Lower leg skin (tissue), 4 donors: ENCODE measurements at regions not wholly inside any gene's neighbourhood (a gene's known extent, or its start where the extent isn't known, plus 50 kb on each side); places are given as distances from the start of the nearest gene placed in this dataset.
"Not testable (repeated sequence)": the region's sequence is repeated elsewhere in the genome, so short reads cannot be mapped to it uniquely, and the experiment has no call there.

Experiments used
- DNase-seq, 2 donors: peaks; one replicate each; pipeline ENCODE4 v3.0.0-alpha.2; 2019; ENCODE audit warnings: low spot score in 2 of 2
- H3K4me3 ChIP-seq: fragments of 200-600 bp; sonication (generic); 2 replicates; pipeline ENCODE4 v1.5.1; 2017; ENCODE audit warnings: mild to moderate bottlenecking, low read depth; ENCODE audit not compliant: poor library complexity, severe bottlenecking
- POLR2A ChIP-seq, 2 donors: fragments of 450-650 bp; IDR thresholded peaks; one replicate each; pipeline ENCODE4 v1.6.1; 2016 to 2017; ENCODE audit warnings: antibody characterized with exemption in 2 of 2, mild to moderate bottlenecking in 1 of 2, moderate library complexity in 1 of 2
- WGBS, 2 donors: methylation state at CpG; one replicate each; pipeline ENCODE4 v1.1.5; 2018; 5-methylcytosine and 5-hydroxymethylcytosine counted together
- intact Hi-C: fragments of 100-400 bp; cut with DNase I; formaldehyde crosslinking; loops from one replicate; pipeline ENCODE4 v1.15.0; 2023; ENCODE audit warnings: low total_unique reads
- TF ChIP-seq, protein P1 (sequence below), 3 donors: fragments of 450-650 bp; IDR thresholded peaks; one replicate each; pipeline ENCODE4 v1.5.1; 2016; ENCODE audit warnings: antibody characterized with exemption in 3 of 3, mild to moderate bottlenecking in 3 of 3, moderate library complexity in 2 of 3

DNA sequence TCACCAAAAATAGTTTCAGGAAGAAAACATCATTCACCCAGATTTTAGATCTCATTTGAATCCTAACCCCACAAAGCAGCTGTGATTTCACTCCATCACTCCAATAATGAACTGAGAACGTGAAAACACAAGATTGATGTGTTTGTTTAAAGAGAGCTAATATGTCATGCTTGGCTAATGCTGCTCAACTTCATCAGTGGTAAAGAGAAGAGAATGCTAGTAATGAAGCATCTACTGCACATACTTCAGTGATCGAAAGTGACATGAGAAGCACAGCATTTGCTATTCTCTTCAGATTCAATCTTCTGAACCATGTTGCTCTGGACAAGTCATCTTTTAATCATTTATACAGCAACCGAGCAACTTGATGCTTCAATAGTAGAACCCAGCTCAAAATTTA, 874.7 kb downstream of the EFNA5 start:
- intact Hi-C loops = no loop called here
- no peak for TF ChIP-seq POLR2A (IDR thresholded peaks at IDR 0.05)
- 77 to 80% methylated on average over 3 of the region's 3 CpGs for WGBS, 2 donors
- DNase-seq = no peak
- no peak overlapping the region for H3K4me3 ChIP-seq

DNA sequence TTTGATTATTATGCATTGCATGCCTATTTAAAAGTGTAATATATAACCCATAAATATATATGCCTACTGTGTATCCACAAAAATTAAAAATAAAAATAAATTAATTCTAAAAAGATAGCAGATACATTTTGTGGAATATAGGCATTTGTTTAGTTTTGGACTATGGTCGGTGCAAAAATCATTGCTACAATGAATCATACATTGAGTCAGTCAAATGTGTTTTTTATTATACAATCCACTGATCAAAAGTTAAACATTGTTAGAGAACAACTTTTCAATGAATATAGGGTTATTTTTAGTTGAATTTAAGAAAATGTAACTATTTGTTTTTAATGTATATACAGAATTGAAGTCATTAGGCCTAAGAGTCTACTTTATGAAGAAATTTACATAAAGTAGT, 885.9 kb downstream of the EFNA5 start:
- H3K4me3 ChIP-seq = no peak overlapping the region
- TF ChIP-seq, protein P1, sequence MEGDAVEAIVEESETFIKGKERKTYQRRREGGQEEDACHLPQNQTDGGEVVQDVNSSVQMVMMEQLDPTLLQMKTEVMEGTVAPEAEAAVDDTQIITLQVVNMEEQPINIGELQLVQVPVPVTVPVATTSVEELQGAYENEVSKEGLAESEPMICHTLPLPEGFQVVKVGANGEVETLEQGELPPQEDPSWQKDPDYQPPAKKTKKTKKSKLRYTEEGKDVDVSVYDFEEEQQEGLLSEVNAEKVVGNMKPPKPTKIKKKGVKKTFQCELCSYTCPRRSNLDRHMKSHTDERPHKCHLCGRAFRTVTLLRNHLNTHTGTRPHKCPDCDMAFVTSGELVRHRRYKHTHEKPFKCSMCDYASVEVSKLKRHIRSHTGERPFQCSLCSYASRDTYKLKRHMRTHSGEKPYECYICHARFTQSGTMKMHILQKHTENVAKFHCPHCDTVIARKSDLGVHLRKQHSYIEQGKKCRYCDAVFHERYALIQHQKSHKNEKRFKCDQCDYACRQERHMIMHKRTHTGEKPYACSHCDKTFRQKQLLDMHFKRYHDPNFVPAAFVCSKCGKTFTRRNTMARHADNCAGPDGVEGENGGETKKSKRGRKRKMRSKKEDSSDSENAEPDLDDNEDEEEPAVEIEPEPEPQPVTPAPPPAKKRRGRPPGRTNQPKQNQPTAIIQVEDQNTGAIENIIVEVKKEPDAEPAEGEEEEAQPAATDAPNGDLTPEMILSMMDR (IDR thresholded peaks at IDR 0.05) = no peak
- TF ChIP-seq POLR2A (IDR thresholded peaks at IDR 0.05) = no peak
- 64 to 75% methylated on average over 1 of the region's 1 CpG for WGBS, 2 donors
- intact Hi-C loops = no loop called here
- DNase-seq = no peak

DNA sequence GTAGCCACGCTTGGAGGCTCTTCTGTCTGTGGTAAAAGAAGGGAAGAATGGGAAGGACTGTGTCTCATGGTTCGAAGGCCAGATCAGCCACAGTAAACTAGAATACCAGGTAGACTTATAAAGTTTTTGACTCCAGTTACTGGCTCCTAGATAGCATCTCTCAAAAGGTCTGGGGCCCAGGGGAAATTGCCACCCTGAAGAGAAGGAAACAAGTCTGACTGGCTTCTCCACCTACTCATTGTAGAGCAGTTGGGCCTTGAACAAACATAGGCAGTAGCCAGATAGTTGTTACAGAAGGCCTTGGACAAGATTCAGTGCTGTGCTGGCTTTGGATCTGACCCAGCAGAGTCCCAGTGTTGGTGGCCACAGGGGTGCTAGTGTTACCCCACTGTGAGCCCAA, 890.4 kb downstream of the EFNA5 start:
- no peak for DNase-seq
- no peak overlapping the region for H3K4me3 ChIP-seq
- intact Hi-C loops = no loop called here
- TF ChIP-seq POLR2A (IDR thresholded peaks at IDR 0.05) = no peak
- TF ChIP-seq, protein P1 (IDR thresholded peaks at IDR 0.05) = no peak
- 90 to 96% methylated on average over 2 of the region's 2 CpGs for WGBS, 2 donors

DNA sequence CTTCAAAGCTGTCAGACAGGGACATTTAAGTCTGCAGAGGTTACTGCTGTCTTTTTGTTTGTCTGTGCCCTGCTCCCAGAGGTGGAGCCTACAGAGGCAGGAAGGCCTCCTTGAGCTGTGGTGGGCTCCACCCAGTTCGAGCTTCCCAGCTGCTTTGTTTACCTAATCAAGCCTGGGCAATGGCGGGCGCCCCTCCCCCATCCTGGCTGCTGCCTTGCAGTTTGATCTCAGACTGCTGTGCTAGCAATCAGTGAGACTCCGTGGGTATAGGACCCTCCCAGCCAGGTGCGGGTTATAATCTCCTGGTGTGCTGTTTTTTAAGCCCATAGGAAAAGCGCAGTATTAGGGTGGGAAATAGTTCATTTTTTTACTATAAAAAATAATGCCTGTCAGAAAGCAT, 894.2 kb downstream of the EFNA5 start:
- DNase-seq, H3K4me3 ChIP-seq, intact Hi-C loops: not testable (repeated sequence)
- WGBS, 2 donors = 88 to 94% methylated on average over 4 to 6 of the region's 6 CpGs

DNA sequence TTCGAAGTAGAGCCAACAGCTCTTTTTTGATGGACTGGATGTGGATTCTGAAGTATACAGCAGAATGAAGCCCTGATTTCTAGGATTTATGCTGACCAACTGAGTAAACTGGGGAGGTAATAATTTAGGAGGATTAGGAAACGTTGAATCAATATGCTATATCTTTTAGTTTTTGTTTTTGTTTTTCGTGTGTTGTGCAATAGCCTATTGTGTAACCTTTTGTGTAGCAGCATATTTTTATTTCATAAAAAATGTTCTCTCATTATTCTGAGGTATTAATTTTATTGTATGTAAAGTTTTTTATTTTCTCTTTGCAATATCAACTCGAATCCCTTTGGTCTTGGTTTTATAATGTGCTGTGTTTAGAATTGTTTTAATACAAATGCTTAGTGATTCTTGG, 902.3 kb downstream of the EFNA5 start:
- 80 to 81% methylated on average over 4 of the region's 4 CpGs for WGBS, 2 donors
- H3K4me3 ChIP-seq = no peak overlapping the region
- intact Hi-C loops = no loop called here
- no peak for DNase-seq
- TF ChIP-seq, protein P1 (IDR thresholded peaks at IDR 0.05) = no peak
- no peak for TF ChIP-seq POLR2A (IDR thresholded peaks at IDR 0.05)

DNA sequence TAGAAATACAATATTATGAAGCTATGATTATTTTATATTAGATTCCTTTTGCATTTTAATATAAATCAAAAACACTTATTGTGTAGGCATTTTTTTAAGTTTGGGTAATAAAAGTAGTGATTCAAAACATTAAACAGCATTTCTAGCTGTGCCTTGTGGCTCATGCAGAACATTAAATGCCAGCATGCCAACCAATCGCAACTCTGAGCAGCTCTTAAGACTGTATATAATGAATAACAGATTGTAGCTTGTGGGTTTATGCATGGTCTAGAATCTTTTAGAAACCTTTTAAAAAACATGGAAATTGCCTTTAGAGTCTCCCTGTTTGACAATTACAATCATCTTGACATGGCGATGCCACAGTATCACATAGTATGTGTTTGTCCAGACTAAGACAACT, 903.8 kb downstream of the EFNA5 start:
- intact Hi-C loops = no loop called here
- H3K4me3 ChIP-seq = no peak overlapping the region
- no peak for DNase-seq
- 63 to 72% methylated on average over 2 of the region's 2 CpGs for WGBS, 2 donors
- TF ChIP-seq POLR2A (IDR thresholded peaks at IDR 0.05) = no peak
- TF ChIP-seq, protein P1 (IDR thresholded peaks at IDR 0.05) = no peak

DNA sequence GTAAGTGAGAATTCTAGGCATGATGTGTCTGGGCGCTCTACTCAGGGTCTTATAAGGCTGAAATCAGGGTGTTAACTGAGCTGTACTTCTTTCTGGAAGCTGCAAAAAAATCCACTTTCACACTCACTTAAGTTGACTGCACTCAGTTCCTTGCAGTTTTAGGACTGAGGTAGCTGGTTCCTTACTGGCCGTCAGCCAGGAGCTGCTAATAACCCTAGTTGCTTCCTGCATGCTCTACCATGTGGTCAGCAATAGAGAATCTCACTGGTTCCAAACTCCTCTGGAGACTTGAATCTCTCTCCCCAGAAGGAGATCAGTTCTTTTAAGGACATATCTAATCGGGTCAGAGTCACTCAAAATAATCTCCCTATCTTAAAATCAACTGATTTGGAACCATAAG, 911.2 kb downstream of the EFNA5 start:
- no peak for TF ChIP-seq POLR2A (IDR thresholded peaks at IDR 0.05)
- no peak overlapping the region for H3K4me3 ChIP-seq
- DNase-seq = no peak
- 68% methylated on average over 3 of the region's 3 CpGs for WGBS, 2 donors
- intact Hi-C loops = no loop called here
